ENCODE measurements at regions not wholly inside any gene's neighbourhood (a gene's known extent, or its start where the extent isn't known, plus 50 kb on each side); places are given as distances from the start of the nearest gene placed in this dataset.

DNA sequence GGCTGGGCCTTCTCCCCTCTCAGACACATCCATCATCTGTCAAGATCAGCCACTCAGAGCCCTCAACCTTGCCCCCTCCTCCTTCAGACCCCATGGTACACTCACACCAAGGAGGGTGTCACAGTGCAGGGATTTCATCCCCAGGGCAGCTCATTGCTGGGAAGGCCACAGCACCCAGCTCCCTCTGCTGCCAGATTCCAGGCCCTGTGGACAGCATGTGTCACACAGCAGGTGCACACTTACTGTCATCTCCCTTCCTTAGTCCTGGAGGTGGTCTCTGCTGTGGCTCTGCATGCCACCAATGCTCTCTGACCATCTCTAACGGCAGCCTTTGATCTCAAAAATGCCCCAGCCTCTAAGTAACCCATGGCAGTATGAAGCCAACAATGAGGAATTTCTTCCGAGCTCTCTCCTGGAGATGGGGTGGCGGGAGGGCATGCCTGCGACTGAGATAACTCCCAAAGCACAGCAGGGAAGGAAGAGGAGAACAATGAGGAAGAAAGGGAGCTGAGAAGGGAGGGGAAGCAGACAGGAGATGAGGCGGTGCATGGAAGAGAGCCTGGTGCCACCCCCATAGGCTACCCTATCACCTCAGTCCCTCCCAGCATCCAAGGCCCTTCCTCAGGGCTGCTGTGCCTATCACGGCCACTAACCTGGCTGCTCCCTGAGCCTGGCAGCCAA, 101.0 kb downstream of the SINHCAF start:
- Histone ChIP-seq H3K36me3 (no peaks in the 10 kb centered on the region), H3K4me3 (no peak overlapping the region), H3K4me1 (peaks cover 4 to 24% (median 14%) of the 10 kb centered on the region in 4 donors), H3K9me3 (no peaks in the 10 kb centered on the region), H3K27me3 (no peaks in the 10 kb centered on the region), H3K27ac (no peak overlapping the region)
- intact Hi-C loops (cut with DNase I; ENCODE audit: low total_unique reads), result no loop called here
- no peak for TF ChIP-seq POLR2AphosphoS5 (IDR thresholded peaks at IDR 0.05)
- TF ChIP-seq, protein P1, sequence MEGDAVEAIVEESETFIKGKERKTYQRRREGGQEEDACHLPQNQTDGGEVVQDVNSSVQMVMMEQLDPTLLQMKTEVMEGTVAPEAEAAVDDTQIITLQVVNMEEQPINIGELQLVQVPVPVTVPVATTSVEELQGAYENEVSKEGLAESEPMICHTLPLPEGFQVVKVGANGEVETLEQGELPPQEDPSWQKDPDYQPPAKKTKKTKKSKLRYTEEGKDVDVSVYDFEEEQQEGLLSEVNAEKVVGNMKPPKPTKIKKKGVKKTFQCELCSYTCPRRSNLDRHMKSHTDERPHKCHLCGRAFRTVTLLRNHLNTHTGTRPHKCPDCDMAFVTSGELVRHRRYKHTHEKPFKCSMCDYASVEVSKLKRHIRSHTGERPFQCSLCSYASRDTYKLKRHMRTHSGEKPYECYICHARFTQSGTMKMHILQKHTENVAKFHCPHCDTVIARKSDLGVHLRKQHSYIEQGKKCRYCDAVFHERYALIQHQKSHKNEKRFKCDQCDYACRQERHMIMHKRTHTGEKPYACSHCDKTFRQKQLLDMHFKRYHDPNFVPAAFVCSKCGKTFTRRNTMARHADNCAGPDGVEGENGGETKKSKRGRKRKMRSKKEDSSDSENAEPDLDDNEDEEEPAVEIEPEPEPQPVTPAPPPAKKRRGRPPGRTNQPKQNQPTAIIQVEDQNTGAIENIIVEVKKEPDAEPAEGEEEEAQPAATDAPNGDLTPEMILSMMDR (IDR thresholded peaks at IDR 0.05), result no peak
- no peak for TF ChIP-seq POLR2A (IDR thresholded peaks at IDR 0.05)
- no peak for TF ChIP-seq EP300 (IDR thresholded peaks at IDR 0.05)
- WGBS, 5 donors, result 63 to 78% (median 66%) methylated on average over 6 of the region's 6 CpGs
- no peak for DNase-seq

DNA sequence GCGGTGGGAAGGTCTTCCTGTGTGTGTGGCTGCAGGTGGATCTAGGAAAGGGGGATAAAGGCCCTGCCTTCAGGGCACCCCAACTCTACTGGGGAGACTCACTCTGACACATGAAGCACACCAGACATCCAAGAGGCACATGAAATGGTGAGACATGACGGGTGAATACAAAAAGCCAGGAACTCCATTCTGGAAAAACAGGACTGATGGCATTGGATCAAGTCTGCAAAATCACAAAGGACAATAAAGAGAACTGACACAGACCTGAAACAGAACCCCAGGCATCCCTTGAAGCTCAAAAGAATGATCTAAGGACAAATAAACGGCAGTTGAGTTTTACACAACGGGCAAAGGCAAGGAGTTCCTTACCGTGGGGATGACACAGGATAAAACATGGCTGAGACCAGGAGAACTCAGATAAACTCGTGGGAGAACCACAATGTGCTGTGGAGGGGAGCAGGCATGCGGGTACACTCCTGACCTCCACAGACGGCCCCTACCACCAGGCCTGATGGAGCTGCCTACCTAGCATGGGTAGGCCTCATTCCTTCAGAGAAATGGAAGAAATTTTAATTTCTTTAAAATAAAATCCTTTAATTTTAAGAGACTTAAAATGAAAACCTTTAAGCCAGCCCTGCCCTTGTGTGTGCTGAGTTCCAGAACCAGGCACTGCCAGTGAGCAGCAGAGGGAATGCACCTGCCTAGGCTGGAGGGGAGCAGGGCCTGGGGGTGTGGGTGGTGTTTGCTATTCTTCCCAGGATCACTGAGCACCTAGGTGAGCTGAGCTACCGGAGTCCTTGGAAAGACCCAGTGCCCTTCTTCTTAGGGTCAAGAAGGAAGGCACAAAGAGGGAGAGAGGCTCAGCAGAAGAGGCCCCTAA, 100.1 kb downstream of the SINHCAF start:
- H3K9me3 ChIP-seq, result no peaks in the 10 kb centered on the region
- no peak overlapping the region for H3K27ac ChIP-seq
- TF ChIP-seq POLR2A (IDR thresholded peaks at IDR 0.05), result no peak
- TF ChIP-seq, protein P1 (IDR thresholded peaks at IDR 0.05), result no peak
- TF ChIP-seq POLR2AphosphoS5 (IDR thresholded peaks at IDR 0.05), result no peak
- TF ChIP-seq EP300 (IDR thresholded peaks at IDR 0.05), result no peak
- H3K27me3 ChIP-seq, result no peaks in the 10 kb centered on the region
- H3K4me1 ChIP-seq, result peaks cover 4 to 24% (median 13%) of the 10 kb centered on the region in 4 donors
- intact Hi-C loops (cut with DNase I; ENCODE audit: low total_unique reads), result no loop called here
- DNase-seq, result no peak
- 78 to 81% (median 78%) methylated on average over 9 of the region's 9 CpGs for WGBS, 5 donors
- H3K4me3 ChIP-seq, result no peak overlapping the region
- H3K36me3 ChIP-seq, result no peaks in the 10 kb centered on the region

DNA sequence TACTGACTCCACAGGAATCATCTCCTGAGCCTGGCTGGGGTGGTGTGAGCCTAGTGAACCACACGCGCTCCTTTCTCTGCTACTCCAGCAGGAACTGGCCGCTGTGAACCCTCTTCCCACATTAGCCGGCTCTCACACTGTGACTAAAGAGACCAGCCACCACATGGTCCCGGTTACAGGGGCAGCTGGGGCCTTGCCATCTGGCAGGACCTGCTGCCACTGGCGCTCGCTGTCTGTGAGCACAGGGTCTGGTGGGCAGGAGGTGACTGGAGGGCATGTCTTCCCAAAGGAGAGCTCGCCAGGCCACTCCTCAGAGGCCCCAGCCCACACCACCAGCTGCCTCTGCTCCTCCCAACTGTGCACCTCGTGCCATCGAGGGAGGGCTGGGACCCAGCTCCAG, 99.3 kb downstream of the SINHCAF start:
- peak in 1 of 2 donors; percentile 22 for DNase-seq
- Histone ChIP-seq H3K36me3 (no peaks in the 10 kb centered on the region), H3K27ac (no peak overlapping the region), H3K27me3 (no peaks in the 10 kb centered on the region), H3K4me1 (peaks cover 4 to 17% (median 9%) of the 10 kb centered on the region in 4 donors), H3K9me3 (no peaks in the 10 kb centered on the region), H3K4me3 (no peak overlapping the region)
- 78 to 87% (median 85%) methylated on average over 9 to 10 of the region's 10 CpGs for WGBS, 5 donors
- no peak for TF ChIP-seq EP300 (IDR thresholded peaks at IDR 0.05)
- TF ChIP-seq, protein P1 (IDR thresholded peaks at IDR 0.05), result no peak
- TF ChIP-seq POLR2AphosphoS5 (IDR thresholded peaks at IDR 0.05), result no peak
- TF ChIP-seq POLR2A (IDR thresholded peaks at IDR 0.05), result no peak
- intact Hi-C loops (cut with DNase I; ENCODE audit: low total_unique reads), result no loop called here

DNA sequence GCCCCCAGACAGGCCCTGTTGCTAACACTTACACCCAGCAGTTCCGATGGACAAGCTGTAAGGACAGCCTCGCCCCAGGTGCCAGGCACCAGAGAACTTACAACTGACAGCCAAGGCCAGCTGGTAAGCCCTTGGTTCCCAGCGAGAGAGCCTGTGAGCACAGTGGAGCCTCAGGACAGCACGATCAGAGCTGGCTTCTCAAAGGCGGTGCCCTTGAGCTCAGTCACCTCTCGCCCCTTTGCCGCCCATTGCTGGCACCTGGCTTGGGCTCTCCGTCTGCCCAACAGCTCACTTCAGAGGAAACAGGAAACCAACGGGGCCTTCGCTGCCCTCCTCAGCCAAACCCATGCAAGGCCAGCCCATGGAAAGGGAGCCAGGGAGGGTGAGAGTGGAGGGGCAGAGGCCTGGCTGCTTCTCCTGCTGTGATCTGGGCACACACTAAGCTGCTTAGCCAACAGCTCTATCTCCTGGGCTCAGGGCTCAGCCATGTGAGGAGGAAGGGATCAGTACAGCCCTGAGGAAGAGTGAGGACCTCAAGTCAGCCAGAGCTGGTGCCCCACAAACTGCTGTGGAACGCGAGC, 98.5 kb downstream of the SINHCAF start:
- 78 to 100% (median 88%) methylated on average over 4 to 12 of the region's 12 CpGs for WGBS, 5 donors

More for the DNA sequence above, 98.5 kb downstream of the SINHCAF start:
- Histone ChIP-seq H3K4me3 (no peak overlapping the region), H3K9me3 (no peaks in the 10 kb centered on the region), H3K27me3 (no peaks in the 10 kb centered on the region), H3K36me3 (no peaks in the 10 kb centered on the region), H3K27ac (no peak overlapping the region), H3K4me1 (peaks cover 4 to 10% (median 7%) of the 10 kb centered on the region in 4 donors)
- intact Hi-C loops (cut with DNase I; ENCODE audit: low total_unique reads), result no loop called here
- TF ChIP-seq, protein P1 (IDR thresholded peaks at IDR 0.05), result no peak
- no peak for TF ChIP-seq EP300 (IDR thresholded peaks at IDR 0.05)
- no peak for TF ChIP-seq POLR2AphosphoS5 (IDR thresholded peaks at IDR 0.05)
- TF ChIP-seq POLR2A (IDR thresholded peaks at IDR 0.05), result no peak
- DNase-seq, result no peak

All from stomach (tissue), 8 donors.